Activated CD4-positive, CD25-positive, alpha-beta regulatory T cell treated with anti-CD3 and anti-CD28 coated beads, Interleukin-2, amount 50 U/mL, for 72 hours (primary cell): ENCODE measurements at regions not wholly inside any gene's neighbourhood (a gene's known extent, or its start where the extent isn't known, plus 50 kb on each side); places are given as distances from the start of the nearest gene placed in this dataset.
A peak's percentile ranks its signal among the peaks of the same experiment; 100 is the strongest.
"Not testable (repeated sequence)": the region's sequence is repeated elsewhere in the genome, so short reads cannot be mapped to it uniquely, and the experiment has no call there.

Source experiments
- DNase-seq: peaks from one replicate; pipeline ENCODE4 v3.0.0; 2021

- no peak for DNase-seq
These were observed 73.4 kb upstream of the ZNF469 start for GRCh38 chr16:88309174-88309907.

- DNase-seq: no peak
These were observed 72.9 kb upstream of the ZNF469 start for GRCh38 chr16:88309908-88310265.

GRCh38 chr16:88310796-88311605 is 71.8 kb upstream of the ZNF469 start:
- no peak for DNase-seq

GRCh38 chr16:88311860-88312259 is 70.9 kb upstream of the ZNF469 start:
- not testable (repeated sequence) for DNase-seq

- no peak for DNase-seq
These were observed 70.0 kb upstream of the ZNF469 start for GRCh38 chr16:88312732-88313131.

GRCh38 chr16:88314991-88315542 is 67.7 kb upstream of the ZNF469 start:
- no peak for DNase-seq

- DNase-seq: no peak
These were observed 67.1 kb upstream of the ZNF469 start for GRCh38 chr16:88315543-88316105.

- no peak for DNase-seq
These were observed 66.6 kb upstream of the ZNF469 start for GRCh38 chr16:88316151-88316550.

- DNase-seq: no peak
These were observed 65.7 kb upstream of the ZNF469 start for GRCh38 chr16:88316941-88317612.

- no peak for DNase-seq
These were observed 65.2 kb upstream of the ZNF469 start for GRCh38 chr16:88317613-88317965.

- DNase-seq: no peak
These were observed 64.7 kb upstream of the ZNF469 start for GRCh38 chr16:88318051-88318450.

- DNase-seq: no peak
These were observed 64.2 kb upstream of the ZNF469 start for GRCh38 chr16:88318521-88318920.

- no peak for DNase-seq
These were observed 63.4 kb upstream of the ZNF469 start for GRCh38 chr16:88319116-88319965.

- DNase-seq: peak; percentile 50
These were observed 61.7 kb upstream of the ZNF469 start for GRCh38 chr16:88320947-88321634.

- no peak for DNase-seq
These were observed 60.9 kb upstream of the ZNF469 start for GRCh38 chr16:88321635-88322499.

GRCh38 chr16:88322500-88322970 is 60.2 kb upstream of the ZNF469 start:
- no peak for DNase-seq

GRCh38 chr16:88323041-88323440 is 59.7 kb upstream of the ZNF469 start:
- DNase-seq: no peak

- DNase-seq: no peak
These were observed 59.0 kb upstream of the ZNF469 start for GRCh38 chr16:88323546-88324330.

- no peak for DNase-seq
These were observed 57.5 kb upstream of the ZNF469 start for GRCh38 chr16:88325087-88325750.
